GM21447 (cell line): ENCODE measurements at regions not wholly inside any gene's neighbourhood (a gene's known extent, or its start where the extent isn't known, plus 50 kb on each side); places are given as distances from the start of the nearest gene placed in this dataset.

ENCODE experiments used
- ATAC-seq: cut with Tn5 transposase; IDR thresholded peaks from one replicate; pipeline ENCODE4 v1.9.1; 2021; ENCODE audit not compliant: unreplicated experiment

- ATAC-seq = no peak
Observed at GRCh38 chr12:41983394-41983793, 161.3 kb downstream of the GXYLT1 start.

GRCh38 chr12:41981758-41982157 is 162.9 kb downstream of the GXYLT1 start:
- no peak for ATAC-seq

- no peak for ATAC-seq
Observed at GRCh38 chr12:41981013-41981412, 163.7 kb downstream of the GXYLT1 start.

- ATAC-seq = no peak
Observed at GRCh38 chr12:41980390-41980789, 164.3 kb downstream of the GXYLT1 start.

- no peak for ATAC-seq
Observed at GRCh38 chr12:41979574-41979973, 165.1 kb downstream of the GXYLT1 start.

- no peak for ATAC-seq
Observed at GRCh38 chr12:41972598-41972997, 172.1 kb downstream of the GXYLT1 start.

GRCh38 chr12:41972196-41972595 is 172.5 kb downstream of the GXYLT1 start:
- ATAC-seq = no peak

- no peak for ATAC-seq
Observed at GRCh38 chr12:41970744-41971143, 173.9 kb downstream of the GXYLT1 start.

GRCh38 chr12:41968599-41968998 is 176.1 kb downstream of the GXYLT1 start:
- no peak for ATAC-seq

GRCh38 chr12:41967668-41968500 is 176.8 kb downstream of the GXYLT1 start:
- ATAC-seq = no peak

GRCh38 chr12:41966916-41967315 is 177.8 kb downstream of the GXYLT1 start:
- no peak for ATAC-seq

- ATAC-seq = no peak
Observed at GRCh38 chr12:41966001-41966400, 178.7 kb downstream of the GXYLT1 start.

- ATAC-seq = no peak
Observed at GRCh38 chr12:41963398-41963797, 181.3 kb downstream of the GXYLT1 start.

- no peak for ATAC-seq
Observed at GRCh38 chr12:41962171-41962572, 182.5 kb downstream of the GXYLT1 start.

GRCh38 chr12:41959271-41959670 is 185.4 kb downstream of the GXYLT1 start:
- no peak for ATAC-seq

- ATAC-seq = no peak
Observed at GRCh38 chr12:41956353-41956752, 188.3 kb downstream of the GXYLT1 start.

- ATAC-seq = no peak
Observed at GRCh38 chr12:41950455-41950854, 194.2 kb downstream of the GXYLT1 start.

GRCh38 chr12:41946106-41946505 is 198.6 kb downstream of the GXYLT1 start:
- no peak for ATAC-seq

GRCh38 chr12:41944216-41944615 is 200.5 kb downstream of the GXYLT1 start:
- ATAC-seq = no peak

GRCh38 chr12:41943671-41944070 is 201.0 kb downstream of the GXYLT1 start:
- ATAC-seq = no peak

- ATAC-seq = no peak
Observed at GRCh38 chr12:41942354-41942753, 202.3 kb downstream of the GXYLT1 start.

- ATAC-seq = no peak
Observed at GRCh38 chr12:41941079-41941478, 203.6 kb downstream of the GXYLT1 start.

GRCh38 chr12:41940571-41940970 is 204.1 kb downstream of the GXYLT1 start:
- ATAC-seq = no peak
